Fibroblast of the aortic adventitia (primary cell): ENCODE measurements at regions not wholly inside any gene's neighbourhood (a gene's known extent, or its start where the extent isn't known, plus 50 kb on each side); places are given as distances from the start of the nearest gene placed in this dataset.

Experiments used
- DNase-seq: peaks from one replicate; pipeline ENCODE4 v3.0.0-alpha.2; 2010; ENCODE audit warnings: low read depth
- H3K4me3 ChIP-seq: 2 replicates; pipeline ENCODE4 v1.5.1; 2011; ENCODE audit warnings: low read depth, mild to moderate bottlenecking, control low read depth, low read length, moderate library complexity
- CTCF ChIP-seq: IDR thresholded peaks from 2 replicates; pipeline ENCODE4 v1.5.1; 2011; ENCODE audit warnings: mild to moderate bottlenecking, low read length, control low read depth, inconsistent platforms; ENCODE audit not compliant: insufficient read depth

- no peak for TF ChIP-seq CTCF
- H3K4me3 ChIP-seq: no peak overlapping the region
- no peak for DNase-seq
Measured at GRCh38 chr6:166750108-166750793, 123.2 kb upstream of the RPS6KA2 start.

- no peak overlapping the region for H3K4me3 ChIP-seq
- no peak for TF ChIP-seq CTCF
- DNase-seq: no peak
Measured at GRCh38 chr6:166749666-166750065, 122.6 kb upstream of the RPS6KA2 start.

DNA sequence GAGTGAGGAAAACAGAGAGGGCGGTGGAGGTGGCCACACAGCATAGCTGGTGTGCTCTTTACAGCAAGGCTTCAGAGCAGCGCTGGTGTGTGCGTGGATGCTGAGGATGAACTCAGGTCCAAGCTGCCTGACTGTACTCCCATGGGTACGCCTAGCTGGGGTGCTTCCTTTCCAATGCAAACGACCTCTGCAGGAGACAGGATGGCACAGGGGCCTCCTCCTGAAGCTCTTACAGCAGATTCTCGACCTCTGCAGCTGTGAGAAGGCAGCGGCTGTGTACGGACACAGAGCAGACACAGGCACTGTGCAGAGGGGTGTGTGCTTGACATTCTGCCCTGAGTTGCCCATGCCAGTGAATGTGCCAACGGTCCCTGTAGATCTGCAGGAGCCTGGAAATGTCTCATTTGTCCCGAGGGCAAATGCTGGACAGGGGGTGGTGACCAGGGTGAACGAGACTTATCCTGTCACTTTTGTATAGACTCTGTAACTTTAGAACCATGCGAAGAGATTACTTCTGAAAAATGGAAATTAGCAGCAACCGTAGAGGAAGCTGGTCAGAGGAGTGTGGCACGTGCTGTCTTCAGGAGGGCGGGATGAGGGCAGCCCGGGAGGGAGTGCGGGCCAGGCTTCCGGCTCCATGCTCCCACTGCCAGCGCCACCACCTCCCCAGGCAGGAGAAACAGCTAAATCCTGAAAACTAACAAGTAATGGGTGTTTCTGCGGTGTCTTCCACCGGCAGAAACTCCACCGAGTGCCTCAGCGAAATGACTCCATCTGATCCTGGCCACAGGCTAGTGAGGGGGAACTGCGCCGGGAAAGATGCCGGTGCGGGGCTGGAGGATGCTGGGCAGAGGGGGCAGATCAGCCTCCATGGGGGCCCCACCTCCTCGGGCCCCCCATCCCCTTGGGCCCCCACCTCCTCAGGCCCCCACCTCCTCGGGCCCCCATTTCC is 120.9 kb upstream of the RPS6KA2 start:
- no peak for TF ChIP-seq CTCF
- H3K4me3 ChIP-seq: no peak overlapping the region
- DNase-seq: no peak

- no peak for TF ChIP-seq CTCF
Measured at GRCh38 chr6:166745801-166746668, 119.0 kb upstream of the RPS6KA2 start.

GRCh38 chr6:166744223-166745134 is 117.4 kb upstream of the RPS6KA2 start:
- DNase-seq: no peak
- no peak for TF ChIP-seq CTCF
- H3K4me3 ChIP-seq: no peak overlapping the region

More at GRCh38 chr6:166745801-166746668, 119.0 kb upstream of the RPS6KA2 start:
- H3K4me3 ChIP-seq: no peak overlapping the region
- DNase-seq: no peak
